Vagina (tissue), 2 donors: ENCODE measurements at regions not wholly inside any gene's neighbourhood (a gene's known extent, or its start where the extent isn't known, plus 50 kb on each side); places are given as distances from the start of the nearest gene placed in this dataset.

Experiments used
- DNase-seq, 2 donors: peaks; one replicate each; pipeline ENCODE4 v3.0.0-alpha.2; 2017; ENCODE audit errors: extremely low spot score in 2 of 2
- H3K27ac ChIP-seq: fragments of 200-600 bp; sonication (generic); one replicate; pipeline ENCODE4 v1.5.1; 2019
- H3K27me3 ChIP-seq: fragments of 200-600 bp; sonication (generic); one replicate; pipeline ENCODE4 v1.5.1; 2019
- H3K36me3 ChIP-seq, 2 donors: fragments of 200-600 bp; sonication (generic); one replicate each; pipeline ENCODE4 v1.5.1; 2017 to 2019
- H3K4me1 ChIP-seq: fragments of 200-600 bp; sonication (generic); one replicate; pipeline ENCODE4 v1.5.1; 2019
- H3K4me3 ChIP-seq, 2 donors: fragments of 200-600 bp; sonication (generic); 1 replicate in 1 of 2; 2 replicates in 1 of 2; pipeline ENCODE4 v1.5.1; 2016 to 2019
- H3K9me3 ChIP-seq: fragments of 200-600 bp; sonication (generic); one replicate; pipeline ENCODE4 v1.5.1; 2019
- CTCF ChIP-seq, 3 experiments: fragments of 450-650 bp in 2 of 3; fragments of 200-600 bp in 1 of 3; sonication (generic) in 1 of 3; IDR thresholded peaks; one replicate each; pipeline ENCODE4 v1.5.1; 2017 to 2019; ENCODE audit warnings: antibody characterized with exemption in 3 of 3, mild to moderate bottlenecking in 2 of 3, moderate library complexity in 2 of 3
- POLR2A ChIP-seq, 2 donors: fragments of 450-650 bp; IDR thresholded peaks; one replicate each; pipeline ENCODE4 v1.6.1; 2017; ENCODE audit warnings: antibody characterized with exemption in 2 of 2, mild to moderate bottlenecking in 2 of 2, moderate library complexity in 2 of 2
- POLR2AphosphoS5 ChIP-seq, 2 donors: sonication (generic); formaldehyde crosslinking; IDR thresholded peaks; one replicate each; pipeline ENCODE4 v1.9.0; 2017; ENCODE audit warnings: antibody characterized with exemption in 2 of 2, mild to moderate bottlenecking in 2 of 2, low read depth in 1 of 2; ENCODE audit not compliant: insufficient read depth in 1 of 2
- intact Hi-C: fragments of 100-400 bp; cut with DNase I; formaldehyde crosslinking; loops from one replicate; pipeline ENCODE4 v1.15.1; 2023

GRCh38 chr14:98949481-98950135, 322.4 kb downstream of the BCL11B start:
- no peaks in the 10 kb centered on the region for H3K9me3 ChIP-seq
- H3K4me1 ChIP-seq: peaks cover 54% of the 10 kb centered on the region
- H3K27me3 ChIP-seq: no peaks in the 10 kb centered on the region
- TF ChIP-seq POLR2AphosphoS5 (IDR thresholded peaks at IDR 0.05; ENCODE audit: insufficient read depth in 1 of 2, low read depth in 1 of 2): no peak
- no peak for DNase-seq
- H3K4me3 ChIP-seq: no peak overlapping the region
- intact Hi-C loops: no loop called here
- H3K27ac ChIP-seq: no peak overlapping the region
- no peaks in the 10 kb centered on the region for H3K36me3 ChIP-seq

GRCh38 chr14:98950353-98950895, 321.6 kb downstream of the BCL11B start:
- TF ChIP-seq POLR2A (IDR thresholded peaks at IDR 0.05): no peak
- no peak for TF ChIP-seq POLR2AphosphoS5 (IDR thresholded peaks at IDR 0.05; ENCODE audit: insufficient read depth in 1 of 2, low read depth in 1 of 2)
- no peak for TF ChIP-seq CTCF (IDR thresholded peaks at IDR 0.05)
- no peaks in the 10 kb centered on the region for H3K27me3 ChIP-seq
- DNase-seq: no peak
- H3K9me3 ChIP-seq: no peaks in the 10 kb centered on the region
- no peaks in the 10 kb centered on the region for H3K36me3 ChIP-seq
- intact Hi-C loops: no loop called here
- H3K4me1 ChIP-seq: peaks cover 55% of the 10 kb centered on the region
- no peak overlapping the region for H3K27ac ChIP-seq
- no peak overlapping the region for H3K4me3 ChIP-seq

- Histone ChIP-seq H3K9me3 (no peaks in the 10 kb centered on the region), H3K4me1 (peaks cover 48% of the 10 kb centered on the region), H3K4me3 (no peak overlapping the region), H3K27ac (no peak overlapping the region), H3K27me3 (no peaks in the 10 kb centered on the region), H3K36me3 (no peaks in the 10 kb centered on the region)
- TF ChIP-seq CTCF (IDR thresholded peaks at IDR 0.05) (no peak), POLR2A (IDR thresholded peaks at IDR 0.05) (no peak), POLR2AphosphoS5 (IDR thresholded peaks at IDR 0.05; ENCODE audit: insufficient read depth in 1 of 2, low read depth in 1 of 2) (no peak)
- intact Hi-C loops: no loop called here
- peak in 1 of 2 donors; percentile 65 for DNase-seq
Measured at GRCh38 chr14:98951031-98951430, 321.0 kb downstream of the BCL11B start.

- Histone ChIP-seq H3K4me3 (no peak overlapping the region), H3K27me3 (no peaks in the 10 kb centered on the region), H3K4me1 (peaks cover 44% of the 10 kb centered on the region), H3K36me3 (no peaks in the 10 kb centered on the region), H3K9me3 (no peaks in the 10 kb centered on the region), H3K27ac (no peak overlapping the region)
- no peak for TF ChIP-seq POLR2A (IDR thresholded peaks at IDR 0.05)
- no peak for TF ChIP-seq CTCF (IDR thresholded peaks at IDR 0.05)
- no peak for TF ChIP-seq POLR2AphosphoS5 (IDR thresholded peaks at IDR 0.05; ENCODE audit: insufficient read depth in 1 of 2, low read depth in 1 of 2)
- intact Hi-C loops: no loop called here
- peak in 1 of 2 donors; percentile 74 for DNase-seq
Measured at GRCh38 chr14:98951521-98952152, 320.4 kb downstream of the BCL11B start.

GRCh38 chr14:98952593-98953350, 319.2 kb downstream of the BCL11B start:
- Histone ChIP-seq H3K36me3 (no peaks in the 10 kb centered on the region), H3K27me3 (no peaks in the 10 kb centered on the region), H3K4me3 (no peak overlapping the region), H3K9me3 (no peaks in the 10 kb centered on the region), H3K4me1 (peaks cover 44% of the 10 kb centered on the region), H3K27ac (peak overlapping the region; percentile 49)
- TF ChIP-seq CTCF (IDR thresholded peaks at IDR 0.05) (no peak), POLR2AphosphoS5 (IDR thresholded peaks at IDR 0.05; ENCODE audit: insufficient read depth in 1 of 2, low read depth in 1 of 2) (peak in 1 of 2 donors; percentile 27), POLR2A (IDR thresholded peaks at IDR 0.05) (no peak)
- intact Hi-C loops: no loop called here
- peak in 1 of 2 donors; percentile 82 for DNase-seq
